ENCODE measurements at regions not wholly inside any gene's neighbourhood (a gene's known extent, or its start where the extent isn't known, plus 50 kb on each side); places are given as distances from the start of the nearest gene placed in this dataset.

DNA sequence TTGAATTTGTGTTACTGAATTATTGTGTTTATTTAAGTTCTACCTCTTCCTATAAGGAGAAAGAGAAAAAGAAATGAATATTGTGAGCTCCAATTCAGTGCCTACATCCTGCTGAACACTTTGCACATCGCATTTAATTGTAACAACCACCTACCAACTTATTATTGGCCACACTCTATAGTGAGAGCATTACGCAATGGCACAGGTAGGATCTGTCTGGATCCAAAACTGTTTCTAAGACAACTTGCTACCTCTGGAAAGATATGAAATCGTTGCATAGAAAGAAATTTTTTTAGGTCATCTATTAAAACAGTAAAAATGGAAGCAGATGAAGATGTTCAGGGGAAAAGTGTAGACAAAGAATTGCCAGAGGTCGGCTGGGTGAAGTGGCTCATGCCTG is 227.2 kb upstream of the SNX2 start:
- intact Hi-C loops (cut with DNase I) = no loop called here
- no peak for DNase-seq (ENCODE audit: low spot score in 2 of 2)
- H3K36me3 ChIP-seq = no peaks in the 10 kb centered on the region
- no peaks in the 10 kb centered on the region for H3K4me1 ChIP-seq
- H3K27me3 ChIP-seq = no peaks in the 10 kb centered on the region
- no peak for TF ChIP-seq CTCF (IDR thresholded peaks at IDR 0.05)
- H3K9me3 ChIP-seq = no peaks in the 10 kb centered on the region
- no peak overlapping the region for H3K27ac ChIP-seq
- H3K4me3 ChIP-seq = no peak overlapping the region

- intact Hi-C loops (cut with DNase I) = no loop called here
- Histone ChIP-seq H3K4me1 (no peaks in the 10 kb centered on the region), H3K36me3 (no peaks in the 10 kb centered on the region), H3K27me3 (no peaks in the 10 kb centered on the region), H3K9me3 (no peaks in the 10 kb centered on the region), H3K4me3 (no peak overlapping the region), H3K27ac (no peak overlapping the region)
- no peak for DNase-seq (ENCODE audit: low spot score in 2 of 2)
- TF ChIP-seq CTCF (IDR thresholded peaks at IDR 0.05) = no peak
Observed at GRCh38 chr5:122559676-122560075, 215.2 kb upstream of the SNX2 start.

GRCh38 chr5:122561209-122561608 is 213.7 kb upstream of the SNX2 start:
- no peak for TF ChIP-seq CTCF (IDR thresholded peaks at IDR 0.05)
- Histone ChIP-seq H3K36me3 (no peaks in the 10 kb centered on the region), H3K4me1 (no peaks in the 10 kb centered on the region), H3K27me3 (no peaks in the 10 kb centered on the region), H3K27ac (no peak overlapping the region), H3K9me3 (no peaks in the 10 kb centered on the region), H3K4me3 (no peak overlapping the region)
- DNase-seq (ENCODE audit: low spot score in 2 of 2) = no peak
- intact Hi-C loops (cut with DNase I) = no loop called here

DNA sequence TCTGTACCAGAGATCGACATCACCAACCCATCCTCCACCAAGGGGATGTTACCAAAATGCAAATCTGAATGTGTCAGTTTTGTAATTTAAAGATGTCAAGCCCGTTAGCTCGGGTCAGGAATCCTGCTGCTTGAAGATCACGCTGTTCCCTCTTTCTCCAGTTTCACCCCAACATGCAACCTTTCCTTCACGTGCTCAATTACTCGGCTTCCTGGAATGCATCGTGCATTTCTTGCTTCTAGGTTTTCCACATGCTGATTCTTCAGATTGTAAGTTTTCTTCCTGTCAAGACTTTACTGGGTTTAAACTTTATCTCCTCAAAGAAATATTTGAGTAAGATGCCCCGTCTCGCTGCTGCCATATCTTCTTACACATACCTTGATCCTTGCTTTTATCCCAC is 209.5 kb upstream of the SNX2 start:
- Histone ChIP-seq H3K4me3 (no peak overlapping the region), H3K4me1 (no peaks in the 10 kb centered on the region), H3K27me3 (no peaks in the 10 kb centered on the region), H3K9me3 (no peaks in the 10 kb centered on the region), H3K27ac (no peak overlapping the region), H3K36me3 (no peaks in the 10 kb centered on the region)
- DNase-seq (ENCODE audit: low spot score in 2 of 2) = no peak
- no peak for TF ChIP-seq CTCF (IDR thresholded peaks at IDR 0.05)
- intact Hi-C loops (cut with DNase I) = no loop called here

GRCh38 chr5:122576256-122577016 is 198.4 kb upstream of the SNX2 start:
- no peak overlapping the region for H3K4me3 ChIP-seq
- no peaks in the 10 kb centered on the region for H3K36me3 ChIP-seq
- H3K27me3 ChIP-seq = no peaks in the 10 kb centered on the region
- no peak for DNase-seq (ENCODE audit: low spot score in 2 of 2)
- no peaks in the 10 kb centered on the region for H3K9me3 ChIP-seq
- no peaks in the 10 kb centered on the region for H3K4me1 ChIP-seq
- TF ChIP-seq CTCF (IDR thresholded peaks at IDR 0.05) = no peak
- intact Hi-C loops (cut with DNase I) = no loop called here
- H3K27ac ChIP-seq = no peak overlapping the region

DNA sequence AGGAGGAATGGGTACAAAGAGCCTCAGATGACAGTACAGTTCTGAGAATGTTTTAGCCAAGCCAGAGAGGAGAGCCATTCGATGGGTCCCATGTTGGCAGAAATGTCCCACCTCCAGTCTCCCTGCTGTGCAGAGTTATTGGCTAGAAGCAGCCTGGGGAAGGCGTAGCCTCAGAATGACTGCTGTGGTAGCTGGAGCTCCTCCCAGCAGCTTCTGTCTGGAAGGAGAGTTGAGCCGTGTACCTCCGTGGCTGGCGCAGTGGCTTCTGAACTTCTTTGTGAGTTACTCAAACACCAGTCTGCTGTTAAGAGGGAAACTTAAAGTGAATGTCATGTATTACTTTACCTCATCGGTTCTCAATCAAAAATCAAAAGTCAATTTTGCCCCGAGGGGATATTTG is 193.3 kb upstream of the SNX2 start:
- H3K4me3 ChIP-seq = no peak overlapping the region
- TF ChIP-seq CTCF (IDR thresholded peaks at IDR 0.05) = no peak
- no peaks in the 10 kb centered on the region for H3K9me3 ChIP-seq
- no peaks in the 10 kb centered on the region for H3K36me3 ChIP-seq
- intact Hi-C loops (cut with DNase I) = no loop called here
- H3K27ac ChIP-seq = no peak overlapping the region
- DNase-seq (ENCODE audit: low spot score in 2 of 2) = no peak
- H3K27me3 ChIP-seq = no peaks in the 10 kb centered on the region
- H3K4me1 ChIP-seq = no peaks in the 10 kb centered on the region

Measured in ascending aorta (tissue), 2 donors.